Mucosa of descending colon (tissue), 3 donors: ENCODE measurements at regions not wholly inside any gene's neighbourhood (a gene's known extent, or its start where the extent isn't known, plus 50 kb on each side); places are given as distances from the start of the nearest gene placed in this dataset.

Source experiments
- ATAC-seq: fragments of 200-7000 bp; cut with Tn5 transposase; one replicate; pipeline ENCODE4 v1.9.1; 2020; ENCODE audit warnings: mild to moderate bottlenecking, moderate library complexity
- DNase-seq, 3 donors: peaks; one replicate each; pipeline ENCODE4 v3.0.0-alpha.2; 2020
- H3K36me3 ChIP-seq: fragments of 200-600 bp; one replicate; pipeline ENCODE4 v1.8.0; 2021; ENCODE audit warnings: low read depth, mild to moderate bottlenecking
- H3K4me1 ChIP-seq: fragments of 200-600 bp; one replicate; pipeline ENCODE4 v1.8.0; 2021; ENCODE audit warnings: low read depth, mild to moderate bottlenecking
- H3K4me3 ChIP-seq: fragments of 200-600 bp; one replicate; pipeline ENCODE4 v1.8.0; 2021; ENCODE audit warnings: mild to moderate bottlenecking
- H3K9me3 ChIP-seq: fragments of 200-600 bp; one replicate; pipeline ENCODE4 v1.8.0; 2021; ENCODE audit warnings: mild to moderate bottlenecking
- intact Hi-C, 2 donors: fragments of 100-400 bp; cut with DNase I in 1 of 2; cut with micrococcal nuclease in 1 of 2; formaldehyde crosslinking; loops; one replicate each; pipeline versions ENCODE4 v1.11.0 to v1.11.1; 2022; cut with DNase I, micrococcal nuclease
- TF ChIP-seq, protein P1 (sequence below): fragments of 200-600 bp; IDR thresholded peaks from one replicate; pipeline ENCODE4 v1.8.0; 2022; ENCODE audit warnings: antibody characterized with exemption, mild to moderate bottlenecking
- donor health status: DM: no; HTN: no; CAD: no; lungs with moderate emphysema.
- donor health status: DM: no; HTN: no; CAD: no.
- donor health status: DM: no; HTN: yes; CAD: no.

DNA sequence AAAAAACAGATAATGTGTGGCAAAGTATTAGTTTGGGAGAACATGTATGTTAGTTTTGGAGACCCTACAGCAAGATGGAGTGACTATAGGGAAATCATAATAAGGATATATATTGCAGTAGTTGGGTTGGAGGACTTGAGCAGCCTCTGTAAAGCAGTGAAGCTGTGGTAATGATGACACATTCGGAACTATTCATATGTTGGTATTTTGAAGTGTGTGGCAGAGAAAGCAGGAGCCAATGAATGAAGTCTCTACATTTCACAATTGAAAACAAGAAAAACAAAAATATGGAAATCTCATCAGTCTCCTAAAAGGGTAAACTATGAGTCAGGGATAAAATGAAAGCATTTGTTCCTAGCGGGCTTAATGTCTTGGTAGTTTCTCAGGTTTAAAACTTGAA is 645.9 kb downstream of the OTOL1 start:
- no peaks in the 10 kb centered on the region for H3K36me3 ChIP-seq
- H3K9me3 ChIP-seq: no peaks in the 10 kb centered on the region
- H3K4me3 ChIP-seq: no peak overlapping the region
- DNase-seq (no peak), ATAC-seq (no peak)
- intact Hi-C loops: no loop called here
- H3K4me1 ChIP-seq: no peaks in the 10 kb centered on the region
- TF ChIP-seq, protein P1, sequence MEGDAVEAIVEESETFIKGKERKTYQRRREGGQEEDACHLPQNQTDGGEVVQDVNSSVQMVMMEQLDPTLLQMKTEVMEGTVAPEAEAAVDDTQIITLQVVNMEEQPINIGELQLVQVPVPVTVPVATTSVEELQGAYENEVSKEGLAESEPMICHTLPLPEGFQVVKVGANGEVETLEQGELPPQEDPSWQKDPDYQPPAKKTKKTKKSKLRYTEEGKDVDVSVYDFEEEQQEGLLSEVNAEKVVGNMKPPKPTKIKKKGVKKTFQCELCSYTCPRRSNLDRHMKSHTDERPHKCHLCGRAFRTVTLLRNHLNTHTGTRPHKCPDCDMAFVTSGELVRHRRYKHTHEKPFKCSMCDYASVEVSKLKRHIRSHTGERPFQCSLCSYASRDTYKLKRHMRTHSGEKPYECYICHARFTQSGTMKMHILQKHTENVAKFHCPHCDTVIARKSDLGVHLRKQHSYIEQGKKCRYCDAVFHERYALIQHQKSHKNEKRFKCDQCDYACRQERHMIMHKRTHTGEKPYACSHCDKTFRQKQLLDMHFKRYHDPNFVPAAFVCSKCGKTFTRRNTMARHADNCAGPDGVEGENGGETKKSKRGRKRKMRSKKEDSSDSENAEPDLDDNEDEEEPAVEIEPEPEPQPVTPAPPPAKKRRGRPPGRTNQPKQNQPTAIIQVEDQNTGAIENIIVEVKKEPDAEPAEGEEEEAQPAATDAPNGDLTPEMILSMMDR: no peak

DNA sequence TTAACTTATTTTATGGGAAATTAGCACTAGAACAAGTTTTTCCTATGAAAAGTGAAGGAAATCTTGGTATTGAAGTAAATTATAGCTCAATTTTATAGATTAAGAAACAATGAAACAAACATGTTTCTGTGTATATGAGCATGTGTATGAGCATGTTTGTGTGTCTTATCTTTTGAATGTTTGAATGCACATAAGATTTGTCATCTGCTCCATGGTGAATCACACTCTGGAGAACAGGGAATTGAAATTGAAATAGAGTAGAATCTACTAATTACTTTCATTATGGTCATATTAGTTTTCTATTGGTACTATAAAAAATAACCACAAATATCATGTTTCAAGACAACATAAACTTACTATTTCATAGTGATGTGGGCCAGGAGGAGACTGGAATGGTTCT is 646.6 kb downstream of the OTOL1 start:
- Histone ChIP-seq H3K36me3 (no peaks in the 10 kb centered on the region), H3K4me1 (no peaks in the 10 kb centered on the region), H3K9me3 (no peaks in the 10 kb centered on the region), H3K4me3 (no peak overlapping the region)
- ATAC-seq (no peak), DNase-seq (no peak)
- TF ChIP-seq, protein P1: no peak
- intact Hi-C loops: no loop called here

GRCh38 chr3:162147996-162148395 is 651.4 kb downstream of the OTOL1 start:
- Histone ChIP-seq H3K4me1 (no peaks in the 10 kb centered on the region), H3K36me3 (no peaks in the 10 kb centered on the region), H3K4me3 (no peak overlapping the region), H3K9me3 (no peaks in the 10 kb centered on the region)
- ATAC-seq: no peak
- intact Hi-C loops: no loop called here
- no peak for DNase-seq
- TF ChIP-seq, protein P1: no peak

DNA sequence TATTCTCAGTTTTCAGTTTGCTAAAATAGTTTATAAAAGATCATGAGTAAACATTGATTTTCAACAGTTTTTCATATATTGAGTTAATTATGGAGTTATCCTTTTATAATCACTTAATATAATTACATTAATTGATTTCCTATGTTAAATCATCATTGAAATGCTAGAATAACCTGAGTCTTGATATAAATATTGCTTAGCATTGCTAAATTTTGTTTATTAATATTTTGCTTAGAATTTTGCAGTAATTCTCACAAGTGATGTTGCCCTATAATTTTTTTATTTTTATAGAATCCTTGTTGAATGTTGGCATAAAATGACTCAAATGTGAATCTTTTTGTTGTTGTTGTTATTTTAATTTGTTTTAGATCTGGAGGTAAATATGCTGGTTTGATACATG is 654.2 kb downstream of the OTOL1 start:
- intact Hi-C loops: no loop called here
- ATAC-seq: no peak
- Histone ChIP-seq H3K36me3 (no peaks in the 10 kb centered on the region), H3K4me1 (no peaks in the 10 kb centered on the region), H3K4me3 (no peak overlapping the region), H3K9me3 (no peaks in the 10 kb centered on the region)
- DNase-seq: no peak
- TF ChIP-seq, protein P1: no peak

DNA sequence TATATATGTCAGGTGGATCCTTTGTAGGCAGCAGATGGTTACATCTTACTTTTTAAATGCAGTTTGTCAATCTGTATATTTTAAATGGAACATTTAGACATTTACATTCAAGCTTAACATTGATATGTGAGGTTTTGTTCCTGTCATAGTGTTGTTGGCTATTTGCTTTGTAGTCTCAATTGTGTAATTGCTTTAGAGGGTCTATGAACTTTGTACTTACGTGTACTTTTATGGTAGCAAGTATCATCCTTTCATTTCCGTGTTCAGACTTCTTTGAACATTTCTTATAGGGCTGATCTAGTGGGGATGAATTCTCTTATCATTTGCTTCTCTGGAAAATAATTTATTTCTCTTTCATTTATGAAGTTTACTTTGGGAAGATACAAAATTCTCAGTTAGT is 656.0 kb downstream of the OTOL1 start:
- TF ChIP-seq, protein P1: no peak
- no peaks in the 10 kb centered on the region for H3K4me1 ChIP-seq
- ATAC-seq (no peak), DNase-seq (no peak)
- H3K36me3 ChIP-seq: no peaks in the 10 kb centered on the region
- intact Hi-C loops: no loop called here
- H3K9me3 ChIP-seq: no peaks in the 10 kb centered on the region
- no peak overlapping the region for H3K4me3 ChIP-seq

GRCh38 chr3:162161595-162161994 is 665.0 kb downstream of the OTOL1 start:
- DNase-seq (no peak), ATAC-seq (no peak)
- no peaks in the 10 kb centered on the region for H3K4me1 ChIP-seq
- no peak overlapping the region for H3K4me3 ChIP-seq
- TF ChIP-seq, protein P1: no peak
- no peaks in the 10 kb centered on the region for H3K36me3 ChIP-seq
- intact Hi-C loops: no loop called here
- H3K9me3 ChIP-seq: no peaks in the 10 kb centered on the region
